GM19397 (cell line): ENCODE measurements at regions not wholly inside any gene's neighbourhood (a gene's known extent, or its start where the extent isn't known, plus 50 kb on each side); places are given as distances from the start of the nearest gene placed in this dataset.
"Not testable (repeated sequence)": the region's sequence is repeated elsewhere in the genome, so short reads cannot be mapped to it uniquely, and the experiment has no call there.

Experiments used
- ATAC-seq: cut with Tn5 transposase; IDR thresholded peaks from one replicate; pipeline ENCODE4 v1.9.1; 2021; ENCODE audit warnings: mild to moderate bottlenecking, moderate library complexity; ENCODE audit not compliant: unreplicated experiment

DNA sequence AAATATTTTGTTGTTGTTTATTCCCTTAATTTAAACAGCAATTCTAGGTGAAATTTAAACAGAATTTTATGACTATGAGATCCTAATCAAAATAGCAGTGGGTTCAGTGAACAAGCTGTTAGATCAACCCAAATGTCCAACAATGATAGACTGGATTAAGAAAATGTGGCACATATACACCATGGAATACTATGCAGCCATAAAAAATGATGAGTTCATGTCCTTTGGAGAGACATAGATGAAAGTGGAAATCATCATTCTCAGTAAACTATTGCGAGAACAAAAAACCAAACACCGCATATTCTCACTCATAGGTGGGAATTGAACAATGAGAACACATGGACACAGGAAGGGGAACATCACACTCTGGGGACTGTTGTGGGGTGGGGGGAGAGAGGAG lies 407.3 kb upstream of the ADAMTSL1 start:
- not testable (repeated sequence) for ATAC-seq

DNA sequence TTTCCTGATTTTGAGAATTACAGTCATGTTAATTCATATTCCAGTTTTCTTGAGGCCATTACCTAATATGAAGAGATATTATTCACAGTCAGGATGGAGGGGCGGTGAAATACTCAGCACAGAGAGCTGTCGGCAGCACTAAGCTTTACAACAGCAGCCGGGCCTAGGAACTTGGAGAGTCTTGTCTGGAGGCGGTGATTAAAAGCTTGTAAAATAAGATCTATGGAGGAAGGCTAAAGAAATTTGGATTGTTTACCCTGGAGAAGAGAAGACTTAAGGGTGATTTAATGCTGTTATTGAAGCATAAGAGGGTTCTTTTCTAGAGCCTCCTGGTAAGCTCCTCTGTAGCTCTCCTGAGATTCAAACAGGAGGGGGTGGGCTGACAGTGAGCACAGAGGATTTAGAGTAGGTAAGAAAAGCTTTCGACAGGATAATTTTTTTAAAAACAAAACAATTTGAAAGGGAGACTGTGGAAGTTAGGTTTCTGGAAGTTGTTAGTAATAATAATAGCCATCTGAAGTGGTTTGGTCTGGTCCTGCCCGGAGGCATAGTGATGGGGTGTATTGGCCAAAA lies 406.3 kb upstream of the ADAMTSL1 start:
- ATAC-seq: no peak

DNA sequence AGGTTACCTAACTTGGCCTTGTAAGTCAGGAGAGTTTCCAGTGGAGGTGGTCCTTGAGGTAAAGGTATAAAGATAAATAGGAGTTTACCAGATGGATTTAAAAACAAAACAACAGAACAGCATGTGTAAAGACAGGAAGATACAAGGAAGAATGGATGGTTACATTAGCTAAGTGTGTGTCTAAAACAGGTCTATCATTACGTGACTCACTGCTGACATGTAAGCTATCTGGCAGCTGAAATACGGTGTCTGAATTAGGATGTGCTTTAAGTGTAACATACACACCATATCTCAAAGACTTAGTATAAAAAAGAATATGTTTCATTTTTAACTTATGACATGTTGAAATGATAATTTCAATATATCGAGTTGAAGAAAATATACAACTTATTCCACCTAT lies 405.1 kb upstream of the ADAMTSL1 start:
- ATAC-seq: no peak

DNA sequence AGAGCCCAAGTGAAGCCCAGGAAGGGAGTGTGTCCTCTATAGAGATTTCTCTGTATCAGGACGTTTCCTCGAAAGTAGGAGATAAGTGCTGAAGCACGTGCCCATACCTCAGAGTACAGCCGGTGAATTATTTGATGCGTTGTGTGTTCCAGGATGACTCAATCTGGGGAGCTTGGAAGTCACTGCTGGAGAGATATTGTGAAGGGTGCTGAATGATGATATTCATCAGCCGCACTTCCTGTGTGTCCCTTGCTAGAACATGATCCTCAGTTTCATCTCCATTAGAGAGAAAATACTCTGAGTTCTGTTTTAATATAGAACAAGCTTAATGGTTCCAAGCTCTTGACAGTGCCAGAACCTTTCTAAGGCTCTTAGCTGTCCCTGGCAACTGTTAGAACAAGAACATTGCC lies 402.3 kb upstream of the ADAMTSL1 start:
- ATAC-seq: no peak

DNA sequence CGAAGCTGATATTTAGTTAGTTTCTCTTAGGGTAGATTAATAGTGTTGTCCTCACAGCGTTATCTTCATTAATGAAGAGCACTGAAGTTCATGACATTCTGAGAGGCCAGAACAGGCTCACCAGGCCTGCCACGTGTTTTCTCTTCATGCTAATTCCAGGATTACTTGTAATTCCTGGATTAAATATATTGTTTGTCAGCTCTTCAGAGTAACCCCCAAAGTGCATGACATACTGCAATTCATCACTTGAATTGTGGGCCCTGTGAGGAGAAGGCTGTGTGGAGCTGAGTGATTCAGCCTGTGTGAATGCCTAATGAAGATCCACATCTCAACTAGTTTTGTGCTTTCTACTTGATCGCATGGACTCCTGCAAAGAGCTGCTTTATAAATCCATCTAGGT lies 401.0 kb upstream of the ADAMTSL1 start:
- no peak for ATAC-seq

DNA sequence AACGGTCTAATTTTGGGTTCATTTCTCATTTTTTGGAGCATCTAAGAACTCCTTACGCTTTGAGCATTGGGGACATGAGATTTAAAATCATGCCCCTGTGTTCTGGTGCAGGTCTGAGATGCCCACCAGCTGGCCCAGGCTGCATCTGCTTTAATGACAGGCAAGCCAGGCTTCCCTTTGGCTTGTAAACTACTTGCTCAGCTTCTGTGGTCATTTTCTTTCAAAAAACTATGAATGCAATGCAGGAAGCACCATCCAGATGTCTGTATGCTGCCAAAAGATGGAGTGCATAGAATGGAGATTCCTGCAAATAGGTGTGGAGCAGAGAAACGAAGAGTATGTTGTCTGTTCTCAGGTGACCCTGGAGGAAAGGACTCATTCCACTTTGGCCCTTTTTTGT lies 399.9 kb upstream of the ADAMTSL1 start:
- no peak for ATAC-seq

DNA sequence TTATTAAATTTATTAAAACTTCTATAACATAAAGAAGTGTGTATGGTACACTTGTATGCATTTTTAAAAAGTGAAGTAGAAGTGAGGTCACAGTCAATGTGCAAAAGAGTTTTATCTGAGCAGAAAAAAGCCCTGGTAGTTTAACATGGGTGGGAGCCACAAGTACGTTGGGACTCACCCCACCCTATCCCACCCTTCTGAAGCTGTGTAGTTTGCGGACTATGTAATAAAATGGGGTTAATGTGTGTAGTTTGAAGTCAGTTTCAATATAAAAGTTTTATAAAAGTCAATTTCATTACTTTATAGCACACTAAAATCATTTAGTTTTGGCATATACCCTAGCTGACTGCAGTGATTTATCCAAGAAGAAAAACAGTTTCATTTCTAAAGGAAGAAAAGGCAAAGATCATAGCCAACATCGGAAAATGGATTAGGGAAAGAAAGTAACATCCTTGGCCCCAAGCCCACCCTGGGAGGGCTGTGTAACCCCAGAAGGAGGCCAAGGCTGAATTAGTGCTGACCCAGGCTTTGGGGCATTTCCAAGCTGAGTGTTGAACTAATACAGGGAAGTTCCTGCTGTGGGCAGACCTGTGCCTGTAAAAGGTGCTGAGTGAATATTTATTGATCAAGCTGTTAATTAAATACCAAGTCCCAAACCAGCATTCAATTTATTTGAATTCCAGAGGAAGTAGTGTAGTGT lies 398.6 kb upstream of the ADAMTSL1 start:
- no peak for ATAC-seq

DNA sequence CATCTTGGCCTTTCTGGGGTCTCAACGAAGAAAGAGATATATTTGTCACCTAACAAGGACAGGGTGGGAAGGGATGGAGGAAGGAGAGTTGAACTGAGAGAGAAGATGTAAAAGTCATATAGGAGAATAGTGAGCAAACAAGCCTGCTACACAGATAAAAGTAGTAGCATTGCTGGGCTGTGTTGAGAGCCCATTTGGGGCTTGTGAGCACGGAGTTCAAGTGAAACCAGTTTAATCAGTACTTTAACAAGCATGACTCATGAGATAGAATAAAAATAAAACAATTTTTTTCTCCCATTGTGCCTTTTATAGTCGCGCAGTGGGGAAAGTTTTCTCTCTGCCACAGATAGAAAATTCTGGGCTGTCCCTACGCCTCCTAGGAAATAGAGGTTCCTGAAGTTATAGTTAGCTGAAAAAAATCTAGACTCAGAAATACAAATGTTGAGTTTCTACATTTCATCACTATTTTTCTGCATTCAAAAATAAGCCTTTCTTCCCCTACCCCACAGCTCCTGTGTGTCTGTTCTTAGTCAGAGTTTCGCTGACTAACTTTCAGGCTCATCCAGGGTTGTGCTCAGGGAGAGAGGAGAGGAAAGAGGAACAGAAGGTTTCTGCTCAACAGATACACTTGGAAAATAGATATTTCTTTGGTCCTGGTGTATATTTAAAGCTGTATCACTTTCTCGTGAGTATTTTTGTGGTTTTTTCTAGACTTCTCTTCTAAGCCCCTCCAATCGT lies 395.8 kb upstream of the ADAMTSL1 start:
- no peak for ATAC-seq

DNA sequence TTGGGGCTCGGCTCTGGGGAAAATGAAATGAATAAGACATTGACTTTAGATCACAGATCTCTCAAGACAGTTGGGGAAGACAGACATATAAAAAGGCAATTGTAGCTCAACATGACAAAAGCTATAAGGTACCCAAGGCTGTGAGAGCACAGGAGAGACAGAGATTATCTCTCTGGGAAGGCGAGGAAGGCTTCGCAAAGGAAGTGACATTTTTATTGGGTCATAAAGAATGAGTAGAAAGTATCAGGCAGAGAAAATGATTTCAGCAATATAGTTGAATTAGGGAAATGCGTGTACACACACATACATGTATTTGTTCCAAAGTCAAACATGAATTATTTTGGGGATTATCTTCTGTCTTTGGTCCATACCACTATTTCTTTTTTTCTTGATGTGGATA lies 381.8 kb upstream of the ADAMTSL1 start:
- no peak for ATAC-seq

DNA sequence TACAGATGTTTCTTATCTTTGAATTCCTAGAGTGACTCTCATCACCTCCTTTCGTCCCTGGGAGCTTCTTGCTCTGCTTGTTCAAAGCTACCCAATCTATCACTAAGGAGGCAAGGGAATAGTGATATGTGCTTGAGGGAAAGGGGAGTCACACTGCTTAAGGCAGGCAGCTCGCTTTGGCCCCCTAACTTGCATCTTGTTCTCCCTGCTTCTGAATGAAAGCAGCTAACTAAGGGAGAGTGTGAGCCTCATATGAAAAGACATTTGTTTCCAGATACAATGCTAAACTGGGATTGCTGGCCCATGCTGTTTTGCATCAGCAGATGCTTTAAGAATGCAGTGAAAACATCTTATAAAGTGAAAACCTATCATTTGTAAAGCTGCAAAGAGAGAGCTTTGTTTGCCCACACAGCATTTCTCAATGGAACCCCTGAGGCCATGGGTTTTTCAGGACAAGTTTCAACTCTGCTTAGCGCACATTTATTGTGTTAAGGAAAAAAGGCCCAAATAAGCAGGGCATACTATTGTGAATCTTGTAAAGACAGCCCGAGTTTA lies 367.9 kb upstream of the ADAMTSL1 start:
- ATAC-seq: no peak

DNA sequence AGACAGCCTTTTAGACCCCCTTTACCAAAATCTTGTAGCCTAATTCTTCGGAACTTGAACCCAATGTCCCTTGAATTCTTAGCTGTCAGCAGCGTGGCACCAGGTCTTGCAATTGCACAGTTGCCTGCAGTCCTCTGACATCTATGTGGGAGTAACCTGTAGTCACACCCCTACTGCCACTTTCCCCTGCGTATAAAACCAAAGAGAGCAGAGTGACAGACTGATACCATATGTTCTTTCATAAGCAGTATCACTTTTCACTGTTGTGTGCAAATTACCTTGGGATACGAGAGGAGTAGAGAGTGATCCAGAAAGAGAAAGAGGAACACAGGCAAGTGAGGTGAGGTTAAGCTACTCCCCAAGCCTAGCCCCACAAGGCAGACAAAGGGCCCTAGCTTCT lies 364.3 kb upstream of the ADAMTSL1 start:
- ATAC-seq: no peak

DNA sequence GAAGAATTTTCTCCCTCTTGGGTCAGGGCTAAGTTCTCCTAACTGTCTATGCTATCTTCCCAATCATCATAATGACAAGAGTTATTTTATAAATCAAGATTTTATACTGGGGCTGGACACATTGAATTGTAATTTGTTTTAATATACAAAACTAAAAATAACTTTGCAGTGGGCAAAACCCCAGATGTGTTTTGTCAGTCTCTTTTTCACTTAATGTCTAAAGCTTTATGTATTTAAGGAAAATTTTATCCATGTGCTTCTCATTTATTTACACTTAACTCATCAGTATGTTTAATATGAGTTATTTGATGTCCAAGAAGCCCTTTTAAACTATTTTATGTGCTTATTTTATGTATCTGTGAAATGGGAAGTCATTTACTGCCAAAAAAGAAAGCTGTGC lies 362.8 kb upstream of the ADAMTSL1 start:
- no peak for ATAC-seq

DNA sequence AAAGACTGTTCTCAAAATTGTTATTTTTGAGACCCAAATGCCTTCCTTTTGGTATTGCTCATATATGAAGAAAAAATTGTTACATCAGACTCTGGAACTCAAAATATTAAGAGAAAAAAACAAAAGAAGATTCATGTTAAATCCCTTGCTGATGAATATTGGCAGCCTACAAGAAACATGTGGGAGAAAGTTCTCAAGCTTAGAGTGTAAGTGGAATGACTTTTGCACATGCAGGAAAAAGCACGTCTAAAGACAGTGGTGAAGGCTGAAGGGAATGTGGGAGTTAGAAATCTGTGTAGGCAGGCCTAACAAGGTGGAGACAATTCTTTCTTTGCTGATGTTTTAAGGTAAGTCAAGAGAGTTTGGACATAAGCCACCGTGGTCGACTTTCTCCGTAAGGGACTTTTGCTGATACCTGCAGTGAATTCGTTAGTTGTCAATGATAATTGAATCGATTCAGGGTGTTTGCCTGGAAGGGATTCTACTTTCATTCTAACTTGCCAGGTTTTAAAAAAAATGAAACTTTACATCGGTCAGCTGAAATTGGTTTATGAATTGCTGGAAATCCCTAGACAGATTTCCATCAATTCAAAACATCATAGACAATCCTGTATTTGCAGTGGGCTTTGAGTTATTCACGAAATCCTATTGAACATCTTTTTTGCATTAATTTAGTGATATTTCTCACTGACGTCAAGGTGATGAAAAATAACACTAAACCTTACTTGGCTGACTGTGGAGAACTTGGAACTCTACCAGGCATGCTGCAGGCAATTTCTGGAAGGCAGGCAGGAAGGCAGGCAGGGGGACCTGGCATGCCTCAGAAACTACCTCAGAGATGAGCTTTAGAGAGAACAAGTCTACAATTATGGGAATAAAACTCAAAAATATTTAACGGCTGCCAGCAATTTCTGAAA lies 359.1 kb upstream of the ADAMTSL1 start:
- ATAC-seq: no peak

DNA sequence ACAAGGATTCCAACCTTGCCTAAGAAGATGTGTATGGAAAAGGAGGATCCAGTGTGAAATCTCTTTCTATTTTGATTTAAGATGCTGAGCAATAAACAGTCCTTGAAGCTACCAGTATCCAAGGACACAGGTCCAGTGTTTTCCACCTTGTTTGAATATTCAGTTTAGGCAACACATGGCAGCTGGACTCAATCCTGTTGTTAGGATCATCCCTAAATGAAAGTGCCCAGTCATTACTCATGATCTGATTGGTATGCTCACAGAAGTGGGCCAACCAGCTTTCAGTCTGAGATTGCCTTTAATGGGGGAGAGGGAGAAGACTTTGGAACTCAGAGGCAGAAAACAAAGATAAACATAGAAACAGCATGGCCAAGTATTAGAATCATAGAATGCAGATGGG lies 355.7 kb upstream of the ADAMTSL1 start:
- no peak for ATAC-seq

DNA sequence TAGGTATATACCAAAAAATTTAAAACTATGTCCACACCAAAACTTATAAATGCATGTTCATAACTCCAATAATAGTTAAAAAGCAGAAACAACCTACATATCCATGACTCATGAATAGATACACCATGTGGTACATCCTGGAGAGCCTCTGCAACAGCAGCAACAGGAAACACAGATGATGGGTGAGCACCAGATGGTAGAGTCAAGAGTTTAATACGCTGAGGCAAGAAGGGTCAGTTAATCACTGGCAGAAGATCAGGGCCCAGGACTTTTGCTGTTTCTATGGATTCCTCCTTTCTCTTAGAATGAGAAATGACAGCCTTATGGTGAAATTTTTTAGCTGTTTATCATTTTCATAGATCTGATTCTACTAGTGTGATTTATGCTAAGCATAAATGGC lies 351.8 kb upstream of the ADAMTSL1 start:
- no peak for ATAC-seq

DNA sequence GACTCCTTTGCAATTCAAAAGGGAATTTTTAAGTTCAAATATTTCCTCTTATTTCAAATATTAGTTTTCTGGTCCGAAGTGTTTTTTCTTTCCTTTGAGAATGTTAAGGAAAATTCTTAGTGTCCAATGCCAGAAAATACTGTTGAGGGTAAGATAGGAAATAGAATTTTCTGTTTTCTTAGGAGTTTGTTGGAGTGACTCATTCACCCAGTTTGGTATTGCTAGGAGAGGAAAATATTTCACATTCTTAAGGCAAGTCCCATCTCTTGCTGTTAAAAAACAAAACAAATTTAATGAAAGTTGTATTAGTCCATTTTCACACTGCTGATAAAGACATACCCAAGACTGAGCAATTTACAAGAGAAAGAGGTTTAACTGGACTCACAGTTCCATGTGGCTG lies 349.2 kb upstream of the ADAMTSL1 start:
- no peak for ATAC-seq

DNA sequence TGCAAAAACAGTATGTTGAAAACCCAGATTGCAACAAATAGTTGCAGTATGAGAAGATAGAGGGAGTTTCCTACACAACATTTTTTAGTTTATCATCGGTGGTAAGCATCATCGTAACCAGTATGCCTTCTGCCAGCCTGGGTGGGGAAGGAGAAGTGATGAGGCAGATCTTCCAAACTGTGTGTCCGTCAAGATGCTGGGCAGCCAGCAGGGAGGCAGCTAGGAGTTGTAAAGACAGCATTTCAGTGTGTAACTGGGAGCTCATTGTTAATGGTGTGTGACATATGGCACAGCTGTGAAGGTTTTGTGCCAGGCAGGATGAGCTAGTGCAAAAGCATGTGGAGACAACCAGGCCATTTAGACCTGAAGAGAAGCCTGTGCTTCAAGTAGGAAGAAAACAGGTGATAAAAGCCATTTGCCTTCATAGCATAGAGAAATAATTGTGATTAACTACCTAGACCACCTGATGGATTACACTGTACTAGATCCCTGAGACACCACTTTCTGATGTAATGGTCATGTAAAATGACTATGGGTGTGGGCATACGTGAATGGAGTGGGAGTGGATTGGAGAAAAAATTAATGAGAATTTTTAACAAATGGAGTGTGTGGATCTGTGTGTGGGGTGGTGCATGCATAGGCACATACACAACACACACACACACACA lies 347.0 kb upstream of the ADAMTSL1 start:
- no peak for ATAC-seq

DNA sequence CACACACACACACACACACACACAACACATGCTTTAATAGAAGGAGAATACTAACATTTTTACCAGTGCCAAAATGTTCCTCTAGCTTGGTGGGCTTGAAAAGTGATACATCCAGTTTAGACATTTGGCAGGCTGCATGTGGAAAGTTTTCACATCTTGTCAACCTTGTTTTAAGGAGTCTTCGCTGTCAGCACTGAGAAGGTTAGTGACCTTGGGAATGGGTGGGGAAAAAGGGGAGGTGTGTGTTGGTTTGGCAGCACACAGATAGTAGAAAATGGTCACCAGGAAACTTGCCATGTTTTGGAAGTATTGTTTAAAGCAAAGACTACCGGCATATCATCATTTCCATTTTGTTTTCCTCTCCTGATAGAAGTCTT lies 346.5 kb upstream of the ADAMTSL1 start:
- ATAC-seq: no peak

DNA sequence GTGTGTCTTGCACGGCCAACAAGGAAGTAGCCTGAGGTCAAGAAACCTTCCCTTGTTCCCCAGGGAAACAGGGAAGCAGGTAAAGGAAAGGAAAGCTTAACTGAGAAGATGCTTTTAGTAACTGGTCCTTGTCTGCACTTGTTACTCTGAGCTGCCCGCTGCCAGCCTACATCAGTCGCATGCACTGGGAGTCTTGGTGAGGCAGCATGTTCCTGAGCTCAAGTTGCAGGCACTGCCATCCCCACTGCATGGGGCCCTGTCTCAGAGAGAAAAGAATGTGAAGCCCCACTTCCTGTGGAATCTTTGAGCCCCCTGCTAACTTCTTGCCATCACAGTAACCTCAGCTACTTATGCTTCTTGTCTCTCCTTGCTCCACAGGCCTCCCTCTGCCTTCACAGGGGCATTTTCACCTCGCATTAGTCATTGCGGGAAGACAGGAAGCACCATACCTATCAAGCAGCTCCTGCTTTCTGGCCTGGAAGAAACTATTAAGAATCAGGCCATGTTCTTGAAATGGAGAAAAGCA lies 344.1 kb upstream of the ADAMTSL1 start:
- no peak for ATAC-seq

DNA sequence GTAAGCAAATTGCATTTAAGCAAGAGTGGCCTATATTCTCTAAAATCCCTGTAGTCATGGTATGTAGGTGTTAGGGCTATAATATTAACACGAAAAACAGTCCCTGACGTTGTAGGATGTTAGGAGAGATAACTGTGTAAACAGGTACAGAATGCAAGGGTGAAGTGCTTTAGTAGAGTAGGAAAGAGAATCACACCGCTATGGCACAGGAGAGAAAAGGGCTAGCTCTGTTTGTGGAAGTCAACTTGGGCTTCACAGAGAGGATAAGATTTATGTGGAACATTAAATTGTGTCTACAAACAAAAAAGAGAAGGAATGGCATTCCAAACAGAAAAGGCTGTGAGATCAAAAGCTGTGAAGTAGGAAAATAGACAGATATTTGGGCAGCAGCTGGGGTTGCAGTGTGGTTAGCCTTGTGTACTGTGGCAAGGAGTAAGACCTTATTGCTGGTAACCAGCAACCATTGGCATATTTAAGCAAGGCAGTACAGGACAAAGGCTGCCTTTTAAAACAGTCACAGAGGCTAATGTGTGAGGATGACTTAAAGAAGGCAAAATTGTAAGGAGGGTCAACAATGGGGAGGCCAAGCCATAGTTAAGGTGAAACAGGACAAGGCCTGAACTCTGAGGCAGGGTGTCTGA lies 337.5 kb upstream of the ADAMTSL1 start:
- no peak for ATAC-seq
